ENCODE measurements at regions not wholly inside any gene's neighbourhood (a gene's known extent, or its start where the extent isn't known, plus 50 kb on each side); places are given as distances from the start of the nearest gene placed in this dataset.

- no peaks in the 10 kb centered on the region for H3K36me3 Mint-ChIP-seq (ENCODE audit: low read depth)
- H3K9me3 Mint-ChIP-seq = no peaks in the 10 kb centered on the region
- no peak for TF ChIP-seq CTCF (IDR thresholded peaks at IDR 0.05)
- H3K4me3 Mint-ChIP-seq = no peak overlapping the region
- peaks cover 32% of the 10 kb centered on the region for H3K27me3 Mint-ChIP-seq (ENCODE audit: low read depth, poor library complexity)
- DNase-seq = no peak
- H3K4me1 Mint-ChIP-seq = peaks cover 59% of the 10 kb centered on the region
- H3K27ac Mint-ChIP-seq = no peak overlapping the region
These were observed 50.0 kb upstream of the VPS8 start for GRCh38 chr3:184761976-184762375.
